Upper lobe of right lung (tissue), 1 donor: ENCODE measurements at regions not wholly inside any gene's neighbourhood (a gene's known extent, or its start where the extent isn't known, plus 50 kb on each side); places are given as distances from the start of the nearest gene placed in this dataset.

Experiments
- ATAC-seq: fragments of 200-7000 bp; cut with Tn5 transposase; one replicate; pipeline ENCODE4 v1.9.1; 2020; ENCODE audit warnings: mild to moderate bottlenecking, moderate library complexity
- DNase-seq: peaks from one replicate; pipeline ENCODE4 v3.0.0-alpha.2; 2020
- H3K27ac ChIP-seq: fragments of 200-600 bp; one replicate; pipeline ENCODE4 v1.8.0; 2022
- H3K27me3 ChIP-seq: fragments of 200-600 bp; one replicate; pipeline ENCODE4 v1.8.0; 2022; ENCODE audit warnings: mild to moderate bottlenecking
- H3K36me3 ChIP-seq: fragments of 200-600 bp; one replicate; pipeline ENCODE4 v1.8.0; 2022
- H3K4me1 ChIP-seq: fragments of 200-600 bp; one replicate; pipeline ENCODE4 v1.8.0; 2022
- H3K4me3 ChIP-seq: fragments of 200-600 bp; one replicate; pipeline ENCODE4 v1.8.0; 2022; ENCODE audit warnings: mild to moderate bottlenecking
- H3K9me3 ChIP-seq: fragments of 200-600 bp; one replicate; pipeline ENCODE4 v1.8.0; 2022
- CTCF ChIP-seq: fragments of 200-600 bp; IDR thresholded peaks from one replicate; pipeline ENCODE4 v1.8.0; 2022; ENCODE audit warnings: antibody characterized with exemption
- intact Hi-C: fragments of 100-400 bp; cut with DNase I; formaldehyde crosslinking; loops from one replicate; pipeline ENCODE4 v1.11.0; 2022
- donor health status: DM: no; HTN: yes; CAD: no; lungs with severe emphysema.

GRCh38 chr5:15238006-15238405 is 262.0 kb upstream of the FBXL7 start:
- Histone ChIP-seq H3K9me3 (no peaks in the 10 kb centered on the region), H3K36me3 (no peaks in the 10 kb centered on the region), H3K27ac (no peak overlapping the region), H3K27me3 (no peaks in the 10 kb centered on the region), H3K4me3 (no peak overlapping the region), H3K4me1 (no peaks in the 10 kb centered on the region)
- intact Hi-C loops: no loop called here
- DNase-seq (no peak), ATAC-seq (no peak)
- TF ChIP-seq CTCF: no peak

- H3K4me3 ChIP-seq: no peak overlapping the region
- H3K36me3 ChIP-seq: no peaks in the 10 kb centered on the region
- no peaks in the 10 kb centered on the region for H3K9me3 ChIP-seq
- no peak for TF ChIP-seq CTCF
- intact Hi-C loops: no loop called here
- DNase-seq (no peak), ATAC-seq (no peak)
- no peak overlapping the region for H3K27ac ChIP-seq
- H3K4me1 ChIP-seq: no peaks in the 10 kb centered on the region
- H3K27me3 ChIP-seq: no peaks in the 10 kb centered on the region
These were observed 263.0 kb upstream of the FBXL7 start for GRCh38 chr5:15236911-15237508.

- Histone ChIP-seq H3K27me3 (no peaks in the 10 kb centered on the region), H3K4me1 (no peaks in the 10 kb centered on the region), H3K36me3 (no peaks in the 10 kb centered on the region), H3K9me3 (no peaks in the 10 kb centered on the region), H3K4me3 (no peak overlapping the region), H3K27ac (no peak overlapping the region)
- no peak for TF ChIP-seq CTCF
- ATAC-seq (no peak), DNase-seq (no peak)
- intact Hi-C loops: no loop called here
These were observed 265.1 kb upstream of the FBXL7 start for GRCh38 chr5:15234911-15235310.

- H3K9me3 ChIP-seq: no peaks in the 10 kb centered on the region
- H3K27ac ChIP-seq: no peak overlapping the region
- DNase-seq (no peak), ATAC-seq (no peak)
- no peaks in the 10 kb centered on the region for H3K4me1 ChIP-seq
- no peaks in the 10 kb centered on the region for H3K36me3 ChIP-seq
- H3K4me3 ChIP-seq: no peak overlapping the region
- H3K27me3 ChIP-seq: no peaks in the 10 kb centered on the region
- TF ChIP-seq CTCF: no peak
- intact Hi-C loops: no loop called here
These were observed 265.6 kb upstream of the FBXL7 start for GRCh38 chr5:15234366-15234765.

- Histone ChIP-seq H3K27ac (no peak overlapping the region), H3K9me3 (no peaks in the 10 kb centered on the region), H3K4me3 (no peak overlapping the region), H3K36me3 (no peaks in the 10 kb centered on the region), H3K27me3 (no peaks in the 10 kb centered on the region), H3K4me1 (no peaks in the 10 kb centered on the region)
- intact Hi-C loops: no loop called here
- ATAC-seq (no peak), DNase-seq (no peak)
- TF ChIP-seq CTCF: no peak
These were observed 266.4 kb upstream of the FBXL7 start for GRCh38 chr5:15233566-15233965.

GRCh38 chr5:15222156-15222555 is 277.8 kb upstream of the FBXL7 start:
- no peak for TF ChIP-seq CTCF
- Histone ChIP-seq H3K4me3 (no peak overlapping the region), H3K27me3 (no peaks in the 10 kb centered on the region), H3K27ac (no peak overlapping the region), H3K9me3 (no peaks in the 10 kb centered on the region), H3K36me3 (no peaks in the 10 kb centered on the region), H3K4me1 (no peaks in the 10 kb centered on the region)
- ATAC-seq (no peak), DNase-seq (no peak)
- intact Hi-C loops: no loop called here
